HUES48 (cell line): ENCODE measurements at regions not wholly inside any gene's neighbourhood (a gene's known extent, or its start where the extent isn't known, plus 50 kb on each side); places are given as distances from the start of the nearest gene placed in this dataset.
"Not testable (repeated sequence)": the region's sequence is repeated elsewhere in the genome, so short reads cannot be mapped to it uniquely, and the experiment has no call there.

Source experiments
- H3K27ac ChIP-seq: one replicate; pipeline ENCODE4 v1.7.0; 2013; ENCODE audit warnings: low read depth, low read length, inconsistent platforms
- H3K27me3 ChIP-seq: 2 replicates; pipeline ENCODE4 v1.6.1; 2013; ENCODE audit warnings: mild to moderate bottlenecking, low read length; ENCODE audit not compliant: control insufficient read depth, insufficient read depth
- H3K36me3 ChIP-seq: 2 replicates; pipeline ENCODE4 v1.6.1; 2013; ENCODE audit warnings: low read length; ENCODE audit not compliant: control insufficient read depth, insufficient read depth
- H3K4me1 ChIP-seq: 2 replicates; pipeline ENCODE4 v1.6.1; 2013; ENCODE audit warnings: mild to moderate bottlenecking, low read length; ENCODE audit not compliant: control insufficient read depth, insufficient read depth
- H3K4me3 ChIP-seq: 2 replicates; pipeline ENCODE4 v1.5.1; 2013; ENCODE audit warnings: mild to moderate bottlenecking, low read depth, low read length
- H3K9ac ChIP-seq: 2 replicates; pipeline ENCODE4 v1.6.1; 2013; ENCODE audit warnings: mild to moderate bottlenecking, low read depth, low read length, moderate library complexity
- H3K9me3 ChIP-seq: 2 replicates; pipeline ENCODE4 v1.6.1; 2013; ENCODE audit warnings: low read length; ENCODE audit not compliant: control insufficient read depth, insufficient read depth

DNA sequence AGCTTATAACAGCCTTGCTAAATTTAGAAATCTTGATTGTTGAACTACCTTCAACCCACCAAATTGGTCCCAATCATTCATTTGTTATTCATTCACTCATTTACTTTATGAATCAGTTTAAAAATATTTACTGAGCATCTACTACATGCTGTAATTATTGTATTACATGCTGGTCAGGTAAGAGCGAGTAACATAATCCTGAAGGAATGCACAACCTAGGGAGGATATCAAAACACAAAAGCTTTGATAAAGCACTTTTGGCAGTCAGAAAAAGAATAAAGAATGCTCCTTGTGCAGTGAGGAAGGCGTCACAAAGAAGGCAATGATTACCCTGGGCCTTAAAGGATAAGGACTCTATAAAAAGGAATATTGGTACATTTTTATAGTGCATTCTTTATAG is 518.9 kb upstream of the NR5A2 start:
- no peak overlapping the region for H3K27ac ChIP-seq
- H3K9ac ChIP-seq = no peak overlapping the region
- no peaks in the 10 kb centered on the region for H3K27me3 ChIP-seq
- H3K36me3 ChIP-seq = no peaks in the 10 kb centered on the region
- peaks cover 12% of the 10 kb centered on the region for H3K4me1 ChIP-seq
- H3K9me3 ChIP-seq = no peaks in the 10 kb centered on the region
- no peak overlapping the region for H3K4me3 ChIP-seq

DNA sequence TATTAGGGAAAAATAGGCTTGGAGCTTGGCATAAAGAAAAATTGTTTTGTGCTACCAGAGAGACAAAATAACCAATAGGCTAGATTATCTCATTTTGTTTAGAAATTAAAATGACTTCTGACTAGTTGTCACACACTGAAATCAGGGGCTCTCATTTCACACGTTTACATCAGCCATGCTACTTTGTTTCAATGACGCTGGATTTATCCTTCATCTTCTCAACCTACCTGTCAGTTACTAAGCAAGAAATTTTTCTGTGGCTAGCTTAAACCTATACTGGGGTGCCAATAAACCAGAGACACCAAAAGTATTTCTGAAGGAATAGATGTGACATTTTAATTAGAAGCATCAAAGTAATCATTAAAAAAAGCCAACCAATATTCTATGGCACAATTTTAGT is 518.1 kb upstream of the NR5A2 start:
- Histone ChIP-seq H3K27me3 (no peaks in the 10 kb centered on the region), H3K9ac (no peak overlapping the region), H3K9me3 (no peaks in the 10 kb centered on the region), H3K27ac (no peak overlapping the region), H3K36me3 (no peaks in the 10 kb centered on the region), H3K4me1 (peaks cover 12% of the 10 kb centered on the region), H3K4me3 (no peak overlapping the region)

DNA sequence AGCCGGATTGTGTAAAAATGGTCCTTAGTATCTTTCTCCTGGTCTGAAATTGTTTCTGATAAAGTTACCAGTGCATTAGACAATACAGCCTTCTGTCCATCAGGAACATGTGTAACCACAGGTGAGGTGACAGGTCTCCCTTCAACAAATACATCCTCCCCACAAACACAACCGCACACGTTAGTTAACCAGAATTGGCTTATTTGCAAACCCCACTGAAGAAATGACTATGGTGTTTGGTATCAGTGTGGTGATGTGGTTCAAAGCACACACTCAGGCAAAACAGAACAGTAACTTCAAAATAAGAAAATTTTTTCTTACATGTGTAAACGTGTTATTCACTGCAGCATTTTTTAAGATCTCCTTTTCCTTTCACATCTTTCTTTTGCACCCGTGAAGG is 517.2 kb upstream of the NR5A2 start:
- Histone ChIP-seq H3K9ac (no peak overlapping the region), H3K36me3 (no peaks in the 10 kb centered on the region), H3K27ac (no peak overlapping the region), H3K4me3 (no peak overlapping the region), H3K27me3 (no peaks in the 10 kb centered on the region), H3K4me1 (peaks cover 12% of the 10 kb centered on the region), H3K9me3 (no peaks in the 10 kb centered on the region)

DNA sequence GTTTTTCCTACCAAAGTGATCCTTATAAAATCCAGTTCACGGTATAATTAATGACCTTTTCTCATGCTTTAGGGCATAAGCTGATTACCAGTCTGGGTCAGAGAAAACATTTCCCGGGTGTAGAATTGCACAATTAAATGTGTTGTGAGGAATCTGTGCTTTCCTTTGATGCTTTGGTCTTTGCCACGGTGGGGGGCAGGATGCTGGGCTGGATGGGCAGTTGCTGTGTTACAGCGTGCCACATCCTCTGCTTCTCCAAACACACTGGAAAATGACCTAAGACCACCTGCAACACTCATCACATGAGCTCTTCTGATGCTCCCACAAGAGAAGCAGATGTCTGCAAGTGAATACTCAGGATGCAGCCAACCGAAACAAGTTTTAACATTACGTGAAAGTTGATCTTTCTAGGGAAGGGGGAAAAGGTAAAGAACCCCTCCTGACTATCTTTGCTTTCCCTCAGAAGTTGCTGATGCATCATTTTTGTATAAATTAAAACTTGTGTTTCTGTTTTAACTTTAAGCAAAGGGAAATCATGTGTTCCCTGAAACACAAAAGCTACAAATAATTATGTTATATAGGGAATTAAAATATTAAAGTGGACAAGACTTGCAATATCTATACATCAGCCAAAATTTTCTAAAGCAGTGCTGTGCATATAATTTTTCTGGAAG is 515.3 kb upstream of the NR5A2 start:
- H3K27me3 ChIP-seq = no peaks in the 10 kb centered on the region
- H3K4me3 ChIP-seq = no peak overlapping the region
- H3K36me3 ChIP-seq = no peaks in the 10 kb centered on the region
- no peak overlapping the region for H3K9ac ChIP-seq
- H3K4me1 ChIP-seq = peaks cover 12% of the 10 kb centered on the region
- H3K27ac ChIP-seq = no peak overlapping the region
- no peaks in the 10 kb centered on the region for H3K9me3 ChIP-seq

DNA sequence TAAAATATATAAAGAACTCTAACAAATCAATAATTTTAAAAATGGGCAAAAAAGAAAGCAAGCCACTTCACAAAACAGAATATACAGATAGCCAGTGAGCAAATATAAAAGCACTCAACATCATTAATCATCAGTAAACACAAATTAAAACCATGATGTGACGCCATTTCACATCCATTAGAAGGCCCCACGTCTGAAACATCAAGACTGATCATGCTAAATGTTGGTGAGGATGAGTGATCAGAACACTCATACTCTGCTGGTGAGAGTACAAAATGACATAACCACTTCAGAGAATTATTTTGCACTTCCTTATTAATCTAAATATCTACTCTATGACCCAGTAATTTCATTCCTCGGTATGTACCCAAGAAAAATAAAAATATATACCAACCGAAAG is 512.2 kb upstream of the NR5A2 start:
- Histone ChIP-seq H3K27ac (no peak overlapping the region), H3K27me3 (no peaks in the 10 kb centered on the region), H3K36me3 (no peaks in the 10 kb centered on the region), H3K9me3 (no peaks in the 10 kb centered on the region), H3K9ac (no peak overlapping the region), H3K4me1 (peaks cover 12% of the 10 kb centered on the region), H3K4me3 (no peak overlapping the region)

- H3K9ac ChIP-seq = no peak overlapping the region
- H3K27ac ChIP-seq = no peak overlapping the region
- no peaks in the 10 kb centered on the region for H3K36me3 ChIP-seq
- H3K4me3 ChIP-seq = no peak overlapping the region
- no peaks in the 10 kb centered on the region for H3K4me1 ChIP-seq
- no peaks in the 10 kb centered on the region for H3K27me3 ChIP-seq
- H3K9me3 ChIP-seq = no peaks in the 10 kb centered on the region
Observed at GRCh38 chr1:199522338-199522737, 505.2 kb upstream of the NR5A2 start.

GRCh38 chr1:199522936-199523335 is 504.6 kb upstream of the NR5A2 start:
- Histone ChIP-seq H3K36me3 (no peaks in the 10 kb centered on the region), H3K27ac (no peak overlapping the region), H3K9me3 (no peaks in the 10 kb centered on the region), H3K27me3 (no peaks in the 10 kb centered on the region), H3K4me3 (no peak overlapping the region), H3K4me1 (no peaks in the 10 kb centered on the region), H3K9ac (no peak overlapping the region)

DNA sequence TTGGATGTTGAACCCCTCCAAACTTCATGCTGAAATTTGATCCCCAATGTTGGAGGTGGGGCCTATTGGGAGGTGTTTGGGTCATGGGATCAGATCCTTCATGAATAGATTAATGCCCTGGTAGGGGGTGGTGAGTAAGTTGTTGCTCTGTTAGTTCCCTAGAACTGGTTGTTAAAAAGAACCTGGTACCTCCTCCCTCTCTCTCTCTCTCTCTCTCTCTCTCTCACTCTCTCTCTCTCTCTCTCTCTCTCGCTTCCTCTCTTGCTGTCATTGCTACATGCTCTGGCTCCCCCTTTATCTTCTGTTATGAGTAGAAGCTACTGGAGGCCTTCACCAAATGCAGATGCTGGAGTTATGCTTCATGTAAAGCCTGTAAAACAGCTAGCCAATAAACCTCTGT is 498.2 kb upstream of the NR5A2 start:
- H3K36me3 ChIP-seq = no peaks in the 10 kb centered on the region
- H3K4me1 ChIP-seq = no peaks in the 10 kb centered on the region
- no peak overlapping the region for H3K4me3 ChIP-seq
- no peak overlapping the region for H3K9ac ChIP-seq
- H3K27me3 ChIP-seq = no peaks in the 10 kb centered on the region
- peaks cover 21% of the 10 kb centered on the region for H3K9me3 ChIP-seq
- H3K27ac ChIP-seq = no peak overlapping the region

DNA sequence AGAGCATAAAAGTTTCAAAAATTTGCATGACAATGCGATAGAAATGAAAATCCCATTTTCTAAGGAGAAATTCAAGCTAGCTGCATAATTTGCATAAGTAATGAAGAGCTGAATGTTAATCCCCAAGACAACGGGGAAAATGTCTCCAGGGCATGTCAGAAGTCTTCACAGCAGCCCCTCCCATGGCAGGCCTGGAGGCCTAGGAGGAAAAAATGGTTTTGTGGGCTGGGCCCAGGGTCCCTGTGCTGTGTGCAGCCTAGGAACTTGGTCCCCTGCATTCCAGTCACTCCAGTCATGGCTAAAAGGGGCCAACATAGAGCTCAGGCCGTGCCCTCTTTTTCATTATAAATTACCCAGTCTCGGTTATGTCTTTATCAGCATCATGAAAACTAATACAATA is 494.1 kb upstream of the NR5A2 start:
- not testable (repeated sequence) for H3K27me3 ChIP-seq, H3K4me1 ChIP-seq, H3K36me3 ChIP-seq, H3K4me3 ChIP-seq, H3K9ac ChIP-seq, H3K27ac ChIP-seq
- peaks cover 50% of the 10 kb centered on the region for H3K9me3 ChIP-seq

- H3K4me1 ChIP-seq = no peaks in the 10 kb centered on the region
- no peaks in the 10 kb centered on the region for H3K9me3 ChIP-seq
- no peak overlapping the region for H3K4me3 ChIP-seq
- no peaks in the 10 kb centered on the region for H3K27me3 ChIP-seq
- H3K27ac ChIP-seq = no peak overlapping the region
- no peaks in the 10 kb centered on the region for H3K36me3 ChIP-seq
- no peak overlapping the region for H3K9ac ChIP-seq
Observed at GRCh38 chr1:199545780-199546179, 481.7 kb upstream of the NR5A2 start.

DNA sequence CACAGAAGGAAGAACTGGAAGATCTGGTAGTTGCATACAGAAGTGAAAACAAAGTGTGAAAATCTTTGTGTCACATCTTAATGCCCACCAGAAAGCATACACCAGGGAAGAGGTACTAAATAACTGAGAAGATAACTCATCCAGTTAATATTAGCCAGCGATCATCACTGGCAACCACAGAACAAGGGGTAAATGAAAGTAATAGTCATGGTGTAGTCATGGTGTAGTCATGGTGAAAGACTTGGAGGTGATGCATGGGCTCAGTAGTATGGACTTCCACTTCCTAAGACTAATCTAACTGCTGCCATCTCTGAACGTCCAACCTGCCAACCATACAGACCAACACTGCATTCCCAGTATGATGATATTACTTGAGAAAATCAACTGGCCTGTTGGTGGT is 481.2 kb upstream of the NR5A2 start:
- H3K4me3 ChIP-seq = no peak overlapping the region
- no peak overlapping the region for H3K27ac ChIP-seq
- H3K9me3 ChIP-seq = no peaks in the 10 kb centered on the region
- H3K36me3 ChIP-seq = no peaks in the 10 kb centered on the region
- H3K9ac ChIP-seq = no peak overlapping the region
- H3K27me3 ChIP-seq = no peaks in the 10 kb centered on the region
- H3K4me1 ChIP-seq = no peaks in the 10 kb centered on the region

DNA sequence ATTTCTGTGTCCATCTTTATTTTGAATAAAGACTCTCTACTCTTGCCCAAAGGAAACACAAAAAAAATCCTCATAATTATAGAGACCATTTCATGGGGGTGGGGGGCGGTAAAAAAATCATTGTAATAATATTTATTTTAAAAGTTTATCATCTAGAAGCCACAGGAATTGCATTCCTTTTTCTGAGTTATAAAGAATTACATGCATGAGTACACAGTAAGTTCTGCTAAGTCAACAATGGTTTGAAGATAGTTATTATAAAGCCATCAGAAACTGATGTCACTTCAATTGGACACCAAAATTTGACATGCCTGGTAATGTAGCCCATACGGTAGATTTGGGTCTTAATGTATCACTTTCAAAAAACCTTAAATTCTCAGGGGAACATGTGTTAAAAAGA is 478.1 kb upstream of the NR5A2 start:
- Histone ChIP-seq H3K27ac (no peak overlapping the region), H3K4me3 (no peak overlapping the region), H3K9me3 (no peaks in the 10 kb centered on the region), H3K9ac (no peak overlapping the region), H3K27me3 (no peaks in the 10 kb centered on the region), H3K36me3 (no peaks in the 10 kb centered on the region), H3K4me1 (peaks cover 7% of the 10 kb centered on the region; the same call in 1 of the 2 replicates)
